ENCODE measurements at regions not wholly inside any gene's neighbourhood (a gene's known extent, or its start where the extent isn't known, plus 50 kb on each side); places are given as distances from the start of the nearest gene placed in this dataset.

GRCh38 chr4:108529984-108530905 is 90.1 kb upstream of the RPL34 start:
- DNase-seq (no peak), ATAC-seq (no peak)
- no peak overlapping the region for H3K4me3 Mint-ChIP-seq
- no peak for TF ChIP-seq CTCF (IDR thresholded peaks at IDR 0.05)
- peak overlapping the region; percentile 26 for H3K27ac Mint-ChIP-seq
- intact Hi-C loops (cut with micrococcal nuclease), result no loop called here
- peaks cover 16% of the 10 kb centered on the region for H3K9me3 Mint-ChIP-seq
- H3K27me3 Mint-ChIP-seq, result no peaks in the 10 kb centered on the region
- H3K4me1 Mint-ChIP-seq (ENCODE audit: low read depth), result peaks cover 69% of the 10 kb centered on the region
- peaks cover 11% of the 10 kb centered on the region for H3K36me3 Mint-ChIP-seq (ENCODE audit: low read depth)
- CTCF ChIA-PET, result interaction anchor here (1.6 to 1.7 kb wide), 2 partner anchors 499 to 500 kb away, joined by 3 to 7 read pairs; no protein-coding TSS in a partner anchor
- POLR2A ChIA-PET, result interaction anchor here (1.5 kb wide), 1 partner anchor 102 kb away, joined by 3 read pairs; no protein-coding TSS in a partner anchor

DNA sequence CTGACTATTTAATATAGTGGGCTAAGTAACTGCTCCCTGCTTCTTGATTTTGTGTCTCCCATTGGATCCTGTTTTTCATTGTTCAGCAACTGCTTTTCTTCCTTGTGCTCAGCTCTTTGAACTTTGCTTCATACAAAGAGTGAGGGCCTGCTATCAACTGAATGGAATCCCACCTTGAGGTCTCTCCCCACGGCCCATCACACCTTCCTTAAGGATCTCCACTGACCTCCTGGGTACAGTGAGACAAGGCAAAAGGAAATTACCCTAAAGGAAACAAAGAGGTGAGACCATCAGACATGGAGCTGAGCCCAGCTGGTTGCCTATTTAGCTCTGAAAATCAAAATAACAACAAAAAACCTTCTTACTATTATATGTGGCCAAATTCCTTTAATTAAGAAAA is 91.3 kb upstream of the RPL34 start:
- H3K36me3 Mint-ChIP-seq (ENCODE audit: low read depth), result peaks cover 13% of the 10 kb centered on the region
- peaks cover 19% of the 10 kb centered on the region for H3K9me3 Mint-ChIP-seq
- TF ChIP-seq CTCF (IDR thresholded peaks at IDR 0.05), result no peak
- no peak for ATAC-seq
- peak overlapping the region; percentile 23 for H3K27ac Mint-ChIP-seq
- ChIA-PET CTCF (interaction anchor here (0.8 to 1.7 kb wide), 5 partner anchors 13 to 498 kb away, joined by 3 read pairs; no protein-coding TSS in a partner anchor), POLR2A (interaction anchor here (0.9 kb wide), 1 partner anchor 156 kb away, joined by 3 read pairs; no protein-coding TSS in a partner anchor)
- no peak for DNase-seq
- no peaks in the 10 kb centered on the region for H3K27me3 Mint-ChIP-seq
- H3K4me1 Mint-ChIP-seq (ENCODE audit: low read depth), result peaks cover 66% of the 10 kb centered on the region
- intact Hi-C loops (cut with micrococcal nuclease), result no loop called here
- H3K4me3 Mint-ChIP-seq, result no peak overlapping the region

- POLR2A ChIA-PET, result no interaction called here
- intact Hi-C loops (cut with micrococcal nuclease), result no loop called here
- peak; percentile 62 for ATAC-seq
- peak; percentile 50 for DNase-seq
- Mint-ChIP-seq H3K27me3 (no peaks in the 10 kb centered on the region), H3K36me3 (ENCODE audit: low read depth) (peaks cover 13% of the 10 kb centered on the region), H3K9me3 (peaks cover 22% of the 10 kb centered on the region), H3K27ac (peak overlapping the region; percentile 80), H3K4me1 (ENCODE audit: low read depth) (peaks cover 54% of the 10 kb centered on the region), H3K4me3 (peak overlapping the region; percentile 31)
- CTCF ChIA-PET, result interaction anchor here (1.0 kb wide), 1 partner anchor 44 kb away, joined by 9 read pairs; no protein-coding TSS in a partner anchor
- no peak for TF ChIP-seq CTCF (IDR thresholded peaks at IDR 0.05)
Measured at GRCh38 chr4:108527723-108528122, 92.7 kb upstream of the RPL34 start.

GRCh38 chr4:108520807-108521206 is 99.6 kb upstream of the RPL34 start:
- no peaks in the 10 kb centered on the region for H3K27me3 Mint-ChIP-seq
- H3K36me3 Mint-ChIP-seq (ENCODE audit: low read depth), result peaks cover 4% of the 10 kb centered on the region
- intact Hi-C loops (cut with micrococcal nuclease), result no loop called here
- H3K27ac Mint-ChIP-seq, result no peak overlapping the region
- no peak for TF ChIP-seq CTCF (IDR thresholded peaks at IDR 0.05)
- peaks cover 24% of the 10 kb centered on the region for H3K4me1 Mint-ChIP-seq (ENCODE audit: low read depth)
- ChIA-PET CTCF (interaction anchor here (1.0 to 2.7 kb wide), 3 partner anchors 15 to 502 kb away, joined by 3 to 18 read pairs (median 6); no protein-coding TSS in a partner anchor), POLR2A (interaction anchor here (0.7 to 1.0 kb wide), 2 partner anchors 38 to 509 kb away, joined by 3 read pairs; no protein-coding TSS in a partner anchor)
- H3K4me3 Mint-ChIP-seq, result no peak overlapping the region
- peaks cover 8% of the 10 kb centered on the region for H3K9me3 Mint-ChIP-seq
- DNase-seq (no peak), ATAC-seq (no peak)

Data from activated CD8-positive, alpha-beta T cell treated with anti-CD3 and anti-CD28 coated beads for 36 hours (primary cell).